Body of pancreas (tissue), 4 donors: ENCODE measurements at regions not wholly inside any gene's neighbourhood (a gene's known extent, or its start where the extent isn't known, plus 50 kb on each side); places are given as distances from the start of the nearest gene placed in this dataset.

ENCODE experiments used
- ATAC-seq: fragments of 150-250 bp; one replicate; pipeline ENCODE4 v1.9.1; 2016
- DNase-seq, 4 donors: peaks; one replicate each; pipeline ENCODE4 v3.0.0-alpha.2; 2019
- H3K27ac ChIP-seq, 4 donors: fragments of 200-600 bp; sonication (generic); 1 replicate in 3 of 4; 2 replicates in 1 of 4; pipeline versions ENCODE4 v1.5.1 to v1.6.1; 2016 to 2019; ENCODE audit warnings: mild to moderate bottlenecking in 1 of 4, mixed read lengths in 1 of 4, moderate library complexity in 1 of 4
- H3K27me3 ChIP-seq, 2 donors: fragments of 200-600 bp; sonication (generic); one replicate each; pipeline ENCODE4 v1.6.0; 2016; ENCODE audit warnings: mild to moderate bottlenecking in 1 of 2
- H3K36me3 ChIP-seq, 2 donors: fragments of 200-600 bp; sonication (generic); replicated peaks in 1 of 2; 2 replicates each; pipeline ENCODE4 v1.5.1; 2016; ENCODE audit warnings: low read depth in 2 of 2; ENCODE audit not compliant: insufficient read depth in 1 of 2
- H3K4me1 ChIP-seq: fragments of 200-600 bp; sonication (generic); one replicate; pipeline ENCODE4 v1.6.0; 2016
- H3K4me3 ChIP-seq, 2 donors: fragments of 200-600 bp; sonication (generic); 1 replicate in 1 of 2; 2 replicates in 1 of 2; pipeline ENCODE4 v1.5.1; 2016 to 2019
- H3K9me3 ChIP-seq, 3 donors: fragments of 200-600 bp; sonication (generic); 1 replicate in 2 of 3; 2 replicates in 1 of 3; pipeline ENCODE4 v1.5.1; 2016
- POLR2A ChIP-seq, 3 donors: fragments of 450-650 bp; IDR thresholded peaks; one replicate each; pipeline ENCODE4 v1.6.1; 2016; ENCODE audit warnings: antibody characterized with exemption in 3 of 3, mild to moderate bottlenecking in 2 of 3
- WGBS, 2 donors: methylation state at CpG; one replicate each; pipeline ENCODE4 v1.1.5; 2017; 5-methylcytosine and 5-hydroxymethylcytosine counted together
- intact Hi-C: fragments of 100-400 bp; cut with DNase I; formaldehyde crosslinking; loops from one replicate; pipeline ENCODE4 v1.15.1; 2023
- TF ChIP-seq, protein P1 (sequence below), 7 experiments: fragments of 450-650 bp in 4 of 7; fragments of 200-600 bp in 3 of 7; sonication (generic) in 3 of 7; IDR thresholded peaks; one replicate each; pipeline ENCODE4 v1.5.1; 2016 to 2019; ENCODE audit warnings: antibody characterized with exemption in 7 of 7

DNA sequence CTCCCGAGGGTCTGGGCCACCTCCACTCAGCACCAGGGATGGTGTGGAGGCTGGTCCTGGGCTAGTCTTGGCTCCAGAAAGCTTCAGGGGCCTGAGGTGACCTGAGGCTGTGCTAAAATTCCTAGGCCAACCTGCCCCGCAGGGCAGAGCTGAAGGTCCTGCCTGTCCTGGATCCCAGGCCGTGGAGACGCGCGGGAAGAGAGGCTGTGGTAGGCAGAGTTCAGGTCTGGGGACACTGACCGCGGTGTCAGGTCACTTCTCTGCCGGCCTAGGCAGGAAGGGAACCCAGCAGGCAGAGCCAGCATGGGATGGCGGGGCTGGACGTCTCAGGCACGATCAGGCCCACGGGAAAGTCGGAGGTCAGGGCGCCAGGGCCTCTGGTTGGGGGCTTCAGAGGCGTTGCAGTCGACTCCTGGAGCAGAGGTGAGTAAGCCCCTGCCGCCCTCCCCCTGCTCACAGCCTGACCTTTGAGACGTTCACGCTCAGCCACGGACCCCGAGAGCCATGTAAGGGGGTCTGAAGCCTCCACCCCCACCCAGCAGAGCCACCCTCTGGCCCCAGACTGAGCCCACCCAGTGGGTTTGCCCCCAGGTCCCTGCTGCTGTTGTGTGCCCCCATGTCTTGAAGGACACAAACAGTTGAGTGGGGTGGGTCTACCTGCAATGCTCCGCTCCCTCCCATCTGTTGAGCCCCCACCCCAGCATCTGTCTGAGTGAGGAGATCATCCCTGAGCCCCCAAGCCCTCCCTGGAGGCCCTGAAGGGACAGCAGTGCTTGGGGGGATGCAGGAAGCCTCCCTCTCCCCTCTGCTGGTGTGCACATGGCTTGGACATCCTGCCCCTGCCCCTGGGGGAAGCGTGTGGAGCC is 142.7 kb downstream of the KIF26A start:
- no peak for ATAC-seq
- no peak for TF ChIP-seq POLR2A (IDR thresholded peaks at IDR 0.05)
- TF ChIP-seq, protein P1, sequence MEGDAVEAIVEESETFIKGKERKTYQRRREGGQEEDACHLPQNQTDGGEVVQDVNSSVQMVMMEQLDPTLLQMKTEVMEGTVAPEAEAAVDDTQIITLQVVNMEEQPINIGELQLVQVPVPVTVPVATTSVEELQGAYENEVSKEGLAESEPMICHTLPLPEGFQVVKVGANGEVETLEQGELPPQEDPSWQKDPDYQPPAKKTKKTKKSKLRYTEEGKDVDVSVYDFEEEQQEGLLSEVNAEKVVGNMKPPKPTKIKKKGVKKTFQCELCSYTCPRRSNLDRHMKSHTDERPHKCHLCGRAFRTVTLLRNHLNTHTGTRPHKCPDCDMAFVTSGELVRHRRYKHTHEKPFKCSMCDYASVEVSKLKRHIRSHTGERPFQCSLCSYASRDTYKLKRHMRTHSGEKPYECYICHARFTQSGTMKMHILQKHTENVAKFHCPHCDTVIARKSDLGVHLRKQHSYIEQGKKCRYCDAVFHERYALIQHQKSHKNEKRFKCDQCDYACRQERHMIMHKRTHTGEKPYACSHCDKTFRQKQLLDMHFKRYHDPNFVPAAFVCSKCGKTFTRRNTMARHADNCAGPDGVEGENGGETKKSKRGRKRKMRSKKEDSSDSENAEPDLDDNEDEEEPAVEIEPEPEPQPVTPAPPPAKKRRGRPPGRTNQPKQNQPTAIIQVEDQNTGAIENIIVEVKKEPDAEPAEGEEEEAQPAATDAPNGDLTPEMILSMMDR (IDR thresholded peaks at IDR 0.05): no peak
- H3K36me3 ChIP-seq: no peaks in the 10 kb centered on the region
- no peaks in the 10 kb centered on the region for H3K27me3 ChIP-seq
- intact Hi-C loops: no loop called here
- H3K4me3 ChIP-seq: no peak overlapping the region
- H3K4me1 ChIP-seq: no peaks in the 10 kb centered on the region
- peak; percentile 0 to 8 (median 4) for DNase-seq
- 86 to 87% methylated on average over 13 to 23 of the region's 24 CpGs for WGBS, 2 donors
- H3K27ac ChIP-seq: no peak overlapping the region
- H3K9me3 ChIP-seq: no peaks in the 10 kb centered on the region

DNA sequence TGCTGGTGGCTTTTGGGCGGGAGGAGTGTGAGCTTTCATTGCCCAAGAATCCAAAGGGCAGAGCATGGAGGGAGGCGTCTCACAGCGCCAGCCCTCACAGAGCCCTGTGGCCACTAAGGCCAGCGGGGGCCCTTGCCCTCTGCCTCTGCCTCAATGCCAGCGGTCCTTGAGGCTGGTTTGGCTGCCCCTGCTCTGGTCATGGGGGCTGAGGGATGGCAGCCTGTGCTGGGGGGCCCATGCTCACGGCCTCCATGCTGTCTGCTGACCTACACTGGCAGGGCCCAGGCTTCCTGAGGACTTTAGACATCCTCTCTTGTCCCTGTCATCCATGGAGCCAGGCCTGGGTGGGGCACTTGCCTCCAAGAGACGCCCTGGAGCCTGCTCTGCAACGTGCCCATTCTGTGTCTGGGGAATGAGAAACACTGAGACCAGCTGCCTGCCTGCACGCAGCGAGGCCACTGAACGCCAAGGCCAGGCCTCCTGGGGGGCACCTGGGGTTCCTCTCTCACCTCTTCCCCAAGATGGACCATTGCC is 143.4 kb downstream of the KIF26A start:
- no peaks in the 10 kb centered on the region for H3K4me1 ChIP-seq
- ATAC-seq (no peak), DNase-seq (peak; percentile 1 to 8 (median 6))
- H3K36me3 ChIP-seq: no peaks in the 10 kb centered on the region
- no peaks in the 10 kb centered on the region for H3K9me3 ChIP-seq
- intact Hi-C loops: no loop called here
- H3K27ac ChIP-seq: no peak overlapping the region
- H3K27me3 ChIP-seq: no peaks in the 10 kb centered on the region
- WGBS, 2 donors: 82 to 91% methylated on average over 9 to 10 of the region's 11 CpGs
- no peak for TF ChIP-seq POLR2A (IDR thresholded peaks at IDR 0.05)
- TF ChIP-seq, protein P1 (IDR thresholded peaks at IDR 0.05): no peak
- H3K4me3 ChIP-seq: no peak overlapping the region

DNA sequence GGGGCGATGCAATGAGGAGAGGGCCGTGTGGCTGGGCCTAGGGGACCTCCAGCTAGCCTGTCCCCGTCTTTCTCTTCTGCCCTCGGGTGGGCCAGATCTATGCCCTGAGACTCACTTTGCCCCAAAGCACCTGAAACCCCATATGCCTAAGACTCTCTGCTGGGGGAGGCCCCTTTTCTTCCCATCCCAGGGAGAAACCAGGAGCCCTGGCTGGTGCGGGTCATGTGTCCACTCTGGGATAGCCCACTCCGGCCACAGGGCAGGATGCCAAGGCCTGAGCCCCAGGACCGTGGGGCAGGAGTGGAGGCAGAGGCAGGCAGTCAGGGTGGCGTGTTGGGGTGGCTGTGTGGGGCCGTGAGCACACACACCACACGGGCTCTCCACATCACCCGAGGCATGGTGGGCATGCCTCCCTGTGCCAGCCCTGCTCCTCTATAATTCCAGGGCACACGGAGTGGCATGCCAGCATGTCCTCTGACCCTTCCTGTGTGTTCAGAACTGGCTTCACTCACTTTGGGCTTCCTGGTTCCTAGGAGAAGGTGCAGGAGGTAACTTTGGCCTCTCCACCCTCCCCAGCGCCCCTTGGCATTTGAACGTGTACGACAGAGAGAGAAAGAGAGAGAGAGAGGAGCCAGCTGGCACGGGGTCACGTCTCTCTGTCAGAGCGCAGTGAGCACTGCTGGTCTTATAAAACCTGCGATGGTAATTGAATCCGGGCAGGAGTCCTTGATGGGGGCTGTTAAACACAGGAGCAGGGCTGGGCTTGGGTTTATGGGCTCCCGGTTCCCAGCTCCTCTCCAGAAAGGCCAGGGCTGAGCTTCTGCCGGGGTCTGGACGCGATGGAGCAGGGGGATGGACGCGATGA is 144.2 kb downstream of the KIF26A start:
- intact Hi-C loops: no loop called here
- DNase-seq: peak; percentile 1 to 9 (median 5)
- 71 to 78% methylated on average over 14 to 25 of the region's 26 CpGs for WGBS, 2 donors
- no peaks in the 10 kb centered on the region for H3K4me1 ChIP-seq
- H3K27ac ChIP-seq: no peak overlapping the region
- no peaks in the 10 kb centered on the region for H3K9me3 ChIP-seq
- no peak for TF ChIP-seq POLR2A (IDR thresholded peaks at IDR 0.05)
- TF ChIP-seq, protein P1 (IDR thresholded peaks at IDR 0.05): no peak
- H3K36me3 ChIP-seq: no peaks in the 10 kb centered on the region
- H3K4me3 ChIP-seq: no peak overlapping the region
- ATAC-seq: no peak
- no peaks in the 10 kb centered on the region for H3K27me3 ChIP-seq

- no peak for ATAC-seq
- no peaks in the 10 kb centered on the region for H3K27me3 ChIP-seq
- H3K9me3 ChIP-seq: no peaks in the 10 kb centered on the region
- intact Hi-C loops: no loop called here
- no peak for TF ChIP-seq POLR2A (IDR thresholded peaks at IDR 0.05)
- TF ChIP-seq, protein P1 (IDR thresholded peaks at IDR 0.05): no peak
- H3K4me1 ChIP-seq: no peaks in the 10 kb centered on the region
- peak in 3 of 4 donors; percentile 2 to 5 (median 4) for DNase-seq
- no peak overlapping the region for H3K27ac ChIP-seq
- 73 to 76% methylated on average over 20 to 25 of the region's 25 CpGs for WGBS, 2 donors
- H3K4me3 ChIP-seq: no peak overlapping the region
- no peaks in the 10 kb centered on the region for H3K36me3 ChIP-seq
Observed at GRCh38 chr14:104283197-104284106, 145.1 kb downstream of the KIF26A start.
